Panc1 (cell line): ENCODE measurements at regions not wholly inside any gene's neighbourhood (a gene's known extent, or its start where the extent isn't known, plus 50 kb on each side); places are given as distances from the start of the nearest gene placed in this dataset.

Source experiments
- ATAC-seq: fragments of 200-7000 bp; cut with Tn5 transposase; 2 replicates; pipeline ENCODE4 v1.9.1; 2020; ENCODE audit warnings: mild to moderate bottlenecking, moderate library complexity
- BruUV-seq: library from RNA; stranded (reverse); fragments of 400-500 nt; replicated peaks from 2 replicates; lab custom pipeline; 2021; lab: Mats Ljungman, UMichigan
- CTCF ChIA-PET: fragments of 300-600 bp; sonication (Branson Sonifier 250); formaldehyde crosslinking; loops from one replicate; lab custom pipeline; 2022; ENCODE audit warnings: antibody characterized with exemption; lab: Charles Lee
- POLR2A ChIA-PET: fragments of 300-600 bp; sonication (Branson Sonifier 250); formaldehyde crosslinking; loops from one replicate; lab custom pipeline; 2022; ENCODE audit warnings: antibody characterized with exemption; lab: Charles Lee
- DNase-seq: peaks from one replicate; pipeline ENCODE4 v3.0.0-alpha.2; 2010; ENCODE audit warnings: low read depth, low spot score
- H3K27ac ChIP-seq: 2 replicates; pipeline ENCODE4 v1.5.1; 2011; ENCODE audit warnings: mild to moderate bottlenecking, low read length, inconsistent platforms
- H3K27me3 ChIP-seq: fragments of 200-500 bp; sonication (Bioruptor generic); 2 replicates; pipeline ENCODE4 v1.6.0; 2014; ENCODE audit warnings: low read length, inconsistent platforms; ENCODE audit not compliant: control insufficient read depth, insufficient read depth
- H3K36me3 ChIP-seq: fragments of 200-500 bp; sonication (Bioruptor generic); 2 replicates; pipeline ENCODE4 v1.5.1; 2014; ENCODE audit warnings: inconsistent platforms, mild to moderate bottlenecking, low read length, moderate library complexity; ENCODE audit not compliant: control insufficient read depth, insufficient read depth
- H3K4me1 ChIP-seq: 2 replicates; pipeline ENCODE4 v1.5.1; 2011; ENCODE audit warnings: inconsistent platforms, mild to moderate bottlenecking, low read length, moderate library complexity; ENCODE audit not compliant: control insufficient read depth, insufficient read depth
- H3K4me3 ChIP-seq, 2 experiments: 2 replicates each; pipeline ENCODE4 v1.5.1; 2011 to 2012; ENCODE audit warnings: low read depth in 2 of 2, low read length in 2 of 2, mild to moderate bottlenecking in 2 of 2, inconsistent platforms in 1 of 2, moderate library complexity in 1 of 2
- H3K9me3 ChIP-seq: fragments of 200-500 bp; sonication (Bioruptor generic); 2 replicates; pipeline ENCODE4 v1.5.1; 2014; ENCODE audit warnings: low read depth, mild to moderate bottlenecking, inconsistent platforms, low read length, moderate library complexity; ENCODE audit not compliant: control insufficient read depth, insufficient read depth
- POLR2AphosphoS5 ChIP-seq: IDR thresholded peaks from 2 replicates; pipeline ENCODE4 v1.6.1; 2012; ENCODE audit warnings: mild to moderate bottlenecking, low read depth, low read length, moderate library complexity
- REST ChIP-seq, 2 experiments: IDR thresholded peaks; 2 replicates each; pipeline ENCODE4 v1.6.1; 2011 to 2012; ENCODE audit warnings: low read depth in 2 of 2, control low read depth in 1 of 2, low read length in 1 of 2, mild to moderate bottlenecking in 1 of 2, moderate library complexity in 1 of 2; ENCODE audit not compliant: insufficient read depth in 1 of 2
- SIN3A ChIP-seq: IDR thresholded peaks from 2 replicates; pipeline ENCODE4 v1.6.1; 2012; ENCODE audit warnings: low read depth, mild to moderate bottlenecking, low read length, moderate library complexity, borderline replicate concordance; ENCODE audit not compliant: insufficient read depth
- TCF7L2 ChIP-seq: IDR thresholded peaks from 2 replicates; pipeline ENCODE4 v1.6.1; 2011; ENCODE audit warnings: mild to moderate bottlenecking, low read depth, low read length, inconsistent platforms
- in situ Hi-C: cut with HindIII; loops from 2 replicates; pipeline ENCODE4 v1.10.0; 2016; ENCODE audit warnings: low sequenced_read_pairs, low pct_unique_long_range_greater_than_20kb
- intact Hi-C: fragments of 100-400 bp; cut with micrococcal nuclease; formaldehyde crosslinking; loops from one replicate; pipeline ENCODE4 v1.10.0; 2022; ENCODE audit not compliant: unreplicated experiment
- TF ChIP-seq, protein P1 (sequence below): fragments of 450-650 bp; IDR thresholded peaks from 2 replicates; pipeline ENCODE4 v1.5.1; 2017; ENCODE audit warnings: mild to moderate bottlenecking

- DNase-seq, result no peak
- in situ Hi-C loops, result no loop called here
- intact Hi-C loops, result no loop called here
- no peaks in the 10 kb centered on the region for H3K4me1 ChIP-seq
- ChIA-PET POLR2A (no interaction called here), CTCF (no interaction called here)
- no peak for TF ChIP-seq SIN3A
- TF ChIP-seq, protein P1, sequence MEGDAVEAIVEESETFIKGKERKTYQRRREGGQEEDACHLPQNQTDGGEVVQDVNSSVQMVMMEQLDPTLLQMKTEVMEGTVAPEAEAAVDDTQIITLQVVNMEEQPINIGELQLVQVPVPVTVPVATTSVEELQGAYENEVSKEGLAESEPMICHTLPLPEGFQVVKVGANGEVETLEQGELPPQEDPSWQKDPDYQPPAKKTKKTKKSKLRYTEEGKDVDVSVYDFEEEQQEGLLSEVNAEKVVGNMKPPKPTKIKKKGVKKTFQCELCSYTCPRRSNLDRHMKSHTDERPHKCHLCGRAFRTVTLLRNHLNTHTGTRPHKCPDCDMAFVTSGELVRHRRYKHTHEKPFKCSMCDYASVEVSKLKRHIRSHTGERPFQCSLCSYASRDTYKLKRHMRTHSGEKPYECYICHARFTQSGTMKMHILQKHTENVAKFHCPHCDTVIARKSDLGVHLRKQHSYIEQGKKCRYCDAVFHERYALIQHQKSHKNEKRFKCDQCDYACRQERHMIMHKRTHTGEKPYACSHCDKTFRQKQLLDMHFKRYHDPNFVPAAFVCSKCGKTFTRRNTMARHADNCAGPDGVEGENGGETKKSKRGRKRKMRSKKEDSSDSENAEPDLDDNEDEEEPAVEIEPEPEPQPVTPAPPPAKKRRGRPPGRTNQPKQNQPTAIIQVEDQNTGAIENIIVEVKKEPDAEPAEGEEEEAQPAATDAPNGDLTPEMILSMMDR, result no peak
- no peak for TF ChIP-seq POLR2AphosphoS5
- TF ChIP-seq TCF7L2, result no peak
- TF ChIP-seq REST (IDR thresholded peaks at IDR 0.05; ENCODE audit: insufficient read depth in 1 of 2, low read depth in 2 of 2, low read length in 1 of 2), result no peak
- no peak overlapping the region for H3K4me3 ChIP-seq
- no peaks in the 10 kb centered on the region for H3K36me3 ChIP-seq
- no peaks in the 10 kb centered on the region for H3K27me3 ChIP-seq
- H3K27ac ChIP-seq, result no peak overlapping the region
- BruUV-seq, result no TSS peak
- H3K9me3 ChIP-seq, result no peaks in the 10 kb centered on the region
- ATAC-seq, result no peak
Observed at GRCh38 chr2:195606179-195606578, 50.8 kb upstream of the SLC39A10 start.

GRCh38 chr2:195604706-195605105 is 52.3 kb upstream of the SLC39A10 start:
- CTCF ChIA-PET, result no interaction called here
- no peaks in the 10 kb centered on the region for H3K36me3 ChIP-seq
- DNase-seq (no peak), ATAC-seq (no peak)
- TF ChIP-seq REST (IDR thresholded peaks at IDR 0.05; ENCODE audit: insufficient read depth in 1 of 2, low read depth in 2 of 2, low read length in 1 of 2), result no peak
- TF ChIP-seq, protein P1, result no peak
- no peak for TF ChIP-seq POLR2AphosphoS5
- no peak for TF ChIP-seq SIN3A
- no peak for TF ChIP-seq TCF7L2
- H3K4me3 ChIP-seq, result no peak overlapping the region
- H3K27ac ChIP-seq, result no peak overlapping the region
- POLR2A ChIA-PET, result no interaction called here
- intact Hi-C loops (no loop called here), in situ Hi-C loops (no loop called here)
- no peaks in the 10 kb centered on the region for H3K27me3 ChIP-seq
- no TSS peak for BruUV-seq
- H3K9me3 ChIP-seq, result no peaks in the 10 kb centered on the region
- no peaks in the 10 kb centered on the region for H3K4me1 ChIP-seq
